ENCODE measurements at regions not wholly inside any gene's neighbourhood (a gene's known extent, or its start where the extent isn't known, plus 50 kb on each side); places are given as distances from the start of the nearest gene placed in this dataset.

- Histone ChIP-seq H3K79me2 (ENCODE audit: insufficient read depth, low read length) (no peaks in the 10 kb centered on the region), H3K4me3 (ENCODE audit: low read depth in 1 of 2, low read length in 2 of 2) (no peak overlapping the region), H2AFZ (ENCODE audit: low read depth, low read length) (no peak overlapping the region), H3K9ac (ENCODE audit: low read depth, low read length) (no peak overlapping the region), H3K27me3 (ENCODE audit: insufficient read depth, low read length, poor library complexity) (no peaks in the 10 kb centered on the region), H3K36me3 (ENCODE audit: insufficient read depth, low read length) (no peaks in the 10 kb centered on the region), H3K27ac (ENCODE audit: low read length) (no peak overlapping the region), H3K4me2 (ENCODE audit: insufficient read depth, low read length) (no peak overlapping the region), H3K9me3 (ENCODE audit: insufficient read depth, low read length, severe bottlenecking) (no peaks in the 10 kb centered on the region), H3K4me1 (ENCODE audit: insufficient read depth, low read length) (no peaks in the 10 kb centered on the region), H4K20me1 (ENCODE audit: insufficient read depth, low read length) (no peaks in the 10 kb centered on the region)
- no peak for DNase-seq
- no peak for ATAC-seq (ENCODE audit: insufficient read depth, low read depth)
- TF ChIP-seq CTCF (IDR thresholded peaks at IDR 0.05; ENCODE audit: borderline replicate concordance, extremely low read depth, low read length, poor library complexity, severe bottlenecking) (no peak), EZH2 (IDR thresholded peaks at IDR 0.05; ENCODE audit: borderline replicate concordance, low read depth, low read length, severe bottlenecking) (no peak)
Measured at GRCh38 chr21:28489821-28490350, 502.8 kb downstream of the LTN1 start.

GRCh38 chr21:28489162-28489561, 503.5 kb downstream of the LTN1 start:
- no peak overlapping the region for H3K4me3 ChIP-seq (ENCODE audit: low read depth in 1 of 2, low read length in 2 of 2)

GRCh38 chr21:28487455-28488070, 505.1 kb downstream of the LTN1 start:
- Histone ChIP-seq H3K4me1 (ENCODE audit: insufficient read depth, low read length) (no peaks in the 10 kb centered on the region), H3K4me2 (ENCODE audit: insufficient read depth, low read length) (no peak overlapping the region), H4K20me1 (ENCODE audit: insufficient read depth, low read length) (no peaks in the 10 kb centered on the region), H2AFZ (ENCODE audit: low read depth, low read length) (no peak overlapping the region), H3K9ac (ENCODE audit: low read depth, low read length) (no peak overlapping the region), H3K4me3 (ENCODE audit: low read depth in 1 of 2, low read length in 2 of 2) (no peak overlapping the region), H3K27ac (ENCODE audit: low read length) (no peak overlapping the region), H3K79me2 (ENCODE audit: insufficient read depth, low read length) (no peaks in the 10 kb centered on the region), H3K27me3 (ENCODE audit: insufficient read depth, low read length, poor library complexity) (no peaks in the 10 kb centered on the region), H3K36me3 (ENCODE audit: insufficient read depth, low read length) (no peaks in the 10 kb centered on the region), H3K9me3 (ENCODE audit: insufficient read depth, low read length, severe bottlenecking) (no peaks in the 10 kb centered on the region)
- DNase-seq (no peak), ATAC-seq (ENCODE audit: insufficient read depth, low read depth) (no peak)
- TF ChIP-seq EZH2 (IDR thresholded peaks at IDR 0.05; ENCODE audit: borderline replicate concordance, low read depth, low read length, severe bottlenecking), result no peak
- TF ChIP-seq CTCF (IDR thresholded peaks at IDR 0.05; ENCODE audit: borderline replicate concordance, extremely low read depth, low read length, poor library complexity, severe bottlenecking), result no peak

More at GRCh38 chr21:28489162-28489561, 503.5 kb downstream of the LTN1 start:
- Histone ChIP-seq H3K9ac (ENCODE audit: low read depth, low read length) (no peak overlapping the region), H4K20me1 (ENCODE audit: insufficient read depth, low read length) (no peaks in the 10 kb centered on the region), H3K4me2 (ENCODE audit: insufficient read depth, low read length) (no peak overlapping the region), H2AFZ (ENCODE audit: low read depth, low read length) (no peak overlapping the region), H3K27me3 (ENCODE audit: insufficient read depth, low read length, poor library complexity) (no peaks in the 10 kb centered on the region), H3K9me3 (ENCODE audit: insufficient read depth, low read length, severe bottlenecking) (no peaks in the 10 kb centered on the region), H3K27ac (ENCODE audit: low read length) (no peak overlapping the region), H3K79me2 (ENCODE audit: insufficient read depth, low read length) (no peaks in the 10 kb centered on the region), H3K36me3 (ENCODE audit: insufficient read depth, low read length) (no peaks in the 10 kb centered on the region), H3K4me1 (ENCODE audit: insufficient read depth, low read length) (no peaks in the 10 kb centered on the region)
- DNase-seq (no peak), ATAC-seq (ENCODE audit: insufficient read depth, low read depth) (no peak)
- no peak for TF ChIP-seq EZH2 (IDR thresholded peaks at IDR 0.05; ENCODE audit: borderline replicate concordance, low read depth, low read length, severe bottlenecking)
- TF ChIP-seq CTCF (IDR thresholded peaks at IDR 0.05; ENCODE audit: borderline replicate concordance, extremely low read depth, low read length, poor library complexity, severe bottlenecking), result no peak
